ENCODE measurements at regions not wholly inside any gene's neighbourhood (a gene's known extent, or its start where the extent isn't known, plus 50 kb on each side); places are given as distances from the start of the nearest gene placed in this dataset.

GRCh38 chr10:91103384-91104192, 116.9 kb upstream of the PCGF5 start:
- peak; percentile 15 for DNase-seq (ENCODE audit: low spot score)
- TF ChIP-seq CTCF (IDR thresholded peaks at IDR 0.05; ENCODE audit: extremely low read depth, insufficient read depth, missing control alignments), result no peak
- in situ Hi-C loops (cut with MboI; ENCODE audit: low pct_unique_long_range_greater_than_20kb, low sequenced_read_pairs, unreplicated experiment), result no loop called here

GRCh38 chr10:91104193-91105041, 116.0 kb upstream of the PCGF5 start:
- no peak for TF ChIP-seq CTCF (IDR thresholded peaks at IDR 0.05; ENCODE audit: extremely low read depth, insufficient read depth, missing control alignments)
- in situ Hi-C loops (cut with MboI; ENCODE audit: low pct_unique_long_range_greater_than_20kb, low sequenced_read_pairs, unreplicated experiment), result no loop called here
- DNase-seq (ENCODE audit: low spot score), result no peak

- in situ Hi-C loops (cut with MboI; ENCODE audit: low pct_unique_long_range_greater_than_20kb, low sequenced_read_pairs, unreplicated experiment), result no loop called here
- TF ChIP-seq CTCF (IDR thresholded peaks at IDR 0.05; ENCODE audit: extremely low read depth, insufficient read depth, missing control alignments), result no peak
- no peak for DNase-seq (ENCODE audit: low spot score)
Observed at GRCh38 chr10:91105269-91105668, 115.2 kb upstream of the PCGF5 start.

- TF ChIP-seq CTCF (IDR thresholded peaks at IDR 0.05; ENCODE audit: extremely low read depth, insufficient read depth, missing control alignments), result no peak
- in situ Hi-C loops (cut with MboI; ENCODE audit: low pct_unique_long_range_greater_than_20kb, low sequenced_read_pairs, unreplicated experiment), result no loop called here
- no peak for DNase-seq (ENCODE audit: low spot score)
Observed at GRCh38 chr10:91108820-91109219, 111.6 kb upstream of the PCGF5 start.

GRCh38 chr10:91111060-91111459, 109.4 kb upstream of the PCGF5 start:
- TF ChIP-seq CTCF (IDR thresholded peaks at IDR 0.05; ENCODE audit: extremely low read depth, insufficient read depth, missing control alignments), result no peak
- in situ Hi-C loops (cut with MboI; ENCODE audit: low pct_unique_long_range_greater_than_20kb, low sequenced_read_pairs, unreplicated experiment), result no loop called here
- no peak for DNase-seq (ENCODE audit: low spot score)

GRCh38 chr10:91115618-91116390, 104.7 kb upstream of the PCGF5 start:
- DNase-seq (ENCODE audit: low spot score), result no peak
- in situ Hi-C loops (cut with MboI; ENCODE audit: low pct_unique_long_range_greater_than_20kb, low sequenced_read_pairs, unreplicated experiment), result no loop called here
- TF ChIP-seq CTCF (IDR thresholded peaks at IDR 0.05; ENCODE audit: extremely low read depth, insufficient read depth, missing control alignments), result no peak
